ENCODE measurements at regions not wholly inside any gene's neighbourhood (a gene's known extent, or its start where the extent isn't known, plus 50 kb on each side); places are given as distances from the start of the nearest gene placed in this dataset.

- no peak for DNase-seq
- intact Hi-C loops (cut with DNase I; ENCODE audit: low total_unique reads) (no loop called here), in situ Hi-C loops (cut with MboI; ENCODE audit: low sequenced_read_pairs in 4 of 4) (no loop called here)
- Histone ChIP-seq H3K27ac (no peak overlapping the region), H3K27me3 (no peaks in the 10 kb centered on the region), H3K4me3 (no peak overlapping the region), H3K9me3 (no peaks in the 10 kb centered on the region), H3K4me1 (no peaks in the 10 kb centered on the region), H3K36me3 (no peaks in the 10 kb centered on the region)
- no peak for ATAC-seq
- TF ChIP-seq CTCF (IDR thresholded peaks at IDR 0.05 in 4 of 5, conservative IDR thresholded peaks at IDR 0.05 in 1 of 5) (no peak), POLR2A (IDR thresholded peaks at IDR 0.05) (no peak)
Observed at GRCh38 chr2:66048667-66049066, 386.3 kb upstream of the MEIS1 start.

GRCh38 chr2:66041902-66042657, 392.8 kb upstream of the MEIS1 start:
- no peak for ATAC-seq
- in situ Hi-C loops (cut with MboI; ENCODE audit: low sequenced_read_pairs in 4 of 4): no loop called here

GRCh38 chr2:66036948-66037347, 398.0 kb upstream of the MEIS1 start:
- no peak overlapping the region for H3K27ac ChIP-seq
- no peaks in the 10 kb centered on the region for H3K27me3 ChIP-seq
- no peak for DNase-seq
- TF ChIP-seq POLR2A (IDR thresholded peaks at IDR 0.05): no peak
- no peak for TF ChIP-seq CTCF (IDR thresholded peaks at IDR 0.05 in 4 of 5, conservative IDR thresholded peaks at IDR 0.05 in 1 of 5)
- no peaks in the 10 kb centered on the region for H3K36me3 ChIP-seq
- in situ Hi-C loops (cut with MboI; ENCODE audit: low sequenced_read_pairs in 4 of 4) (no loop called here), intact Hi-C loops (cut with DNase I; ENCODE audit: low total_unique reads) (loop anchor here (10.0 kb wide), 1 partner anchor 268 kb away; no protein-coding TSS in a partner anchor)
- no peak overlapping the region for H3K4me3 ChIP-seq
- no peak for ATAC-seq
- H3K4me1 ChIP-seq: peaks cover 8 to 9% of the 10 kb centered on the region in 2 donors
- no peaks in the 10 kb centered on the region for H3K9me3 ChIP-seq

More at GRCh38 chr2:66041902-66042657, 392.8 kb upstream of the MEIS1 start:
- TF ChIP-seq POLR2A (IDR thresholded peaks at IDR 0.05) (no peak), CTCF (IDR thresholded peaks at IDR 0.05 in 4 of 5, conservative IDR thresholded peaks at IDR 0.05 in 1 of 5) (no peak)
- no peak for DNase-seq
- Histone ChIP-seq H3K27ac (no peak overlapping the region), H3K4me1 (no peaks in the 10 kb centered on the region), H3K27me3 (no peaks in the 10 kb centered on the region), H3K36me3 (no peaks in the 10 kb centered on the region), H3K4me3 (no peak overlapping the region), H3K9me3 (no peaks in the 10 kb centered on the region)
- intact Hi-C loops (cut with DNase I; ENCODE audit: low total_unique reads): no loop called here

- Histone ChIP-seq H3K4me3 (no peak overlapping the region), H3K36me3 (no peaks in the 10 kb centered on the region), H3K9me3 (no peaks in the 10 kb centered on the region), H3K27ac (peak overlapping the region in 3 of 4 donors; percentile 36 to 70 (median 59)), H3K27me3 (no peaks in the 10 kb centered on the region), H3K4me1 (peaks cover 18 to 22% of the 10 kb centered on the region in 2 donors)
- DNase-seq (peak; percentile 36 to 40), ATAC-seq (peak; percentile 97 to 98)
- in situ Hi-C loops (cut with MboI; ENCODE audit: low sequenced_read_pairs in 4 of 4): no loop called here
- TF ChIP-seq CTCF (IDR thresholded peaks at IDR 0.05 in 4 of 5, conservative IDR thresholded peaks at IDR 0.05 in 1 of 5) (no peak), POLR2A (IDR thresholded peaks at IDR 0.05) (no peak)
- intact Hi-C loops (cut with DNase I; ENCODE audit: low total_unique reads): loop anchor here (10.0 kb wide), 1 partner anchor 270 kb away; no protein-coding TSS in a partner anchor
Observed at GRCh38 chr2:66034467-66034866, 400.5 kb upstream of the MEIS1 start.
